DMS53 treated with DMSO at 0.1 percent for 48 hours (cell line): ENCODE measurements at regions not wholly inside any gene's neighbourhood (a gene's known extent, or its start where the extent isn't known, plus 50 kb on each side); places are given as distances from the start of the nearest gene placed in this dataset.
"Not testable (repeated sequence)": the region's sequence is repeated elsewhere in the genome, so short reads cannot be mapped to it uniquely, and the experiment has no call there.

Source experiments
- DNase-seq: peaks from one replicate; lab custom pipeline; 2025; ENCODE audit not compliant: unreplicated experiment; lab: John Stamatoyannopoulos, UW

DNA sequence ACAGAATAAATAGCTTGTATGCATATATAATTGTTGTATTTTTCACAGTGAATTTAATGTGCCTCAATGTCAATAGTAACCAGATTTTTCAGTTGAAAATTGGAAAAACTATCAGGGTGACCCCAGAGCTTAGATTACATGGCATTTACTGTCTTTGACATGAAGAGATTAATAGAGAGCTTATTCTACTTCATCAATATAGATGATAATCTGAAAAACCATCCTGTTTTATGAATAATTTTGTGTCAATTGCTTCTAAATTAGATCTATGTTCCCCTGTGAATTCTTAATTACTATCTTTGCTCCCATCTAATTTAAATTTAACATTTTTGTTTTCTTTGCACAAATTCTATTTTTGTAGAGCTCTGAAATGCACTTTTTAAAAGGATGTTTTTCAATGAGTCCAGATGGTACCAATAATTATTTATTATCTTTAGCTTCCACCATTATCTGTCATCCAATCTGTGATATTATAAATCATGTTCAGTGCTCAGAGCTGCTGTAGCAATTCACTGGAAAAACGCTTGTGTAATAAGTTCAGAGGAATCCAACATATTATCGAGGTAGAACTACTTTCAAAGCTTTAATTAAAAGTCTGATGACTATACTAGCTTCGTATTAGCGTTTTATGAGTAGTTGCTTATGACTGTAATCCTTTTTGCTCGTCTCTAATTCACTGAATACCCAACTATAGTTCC is 291.4 kb downstream of the JRKL start:
- DNase-seq, result no peak

GRCh38 chr11:96694338-96694737 is 304.5 kb downstream of the JRKL start:
- no peak for DNase-seq

DNA sequence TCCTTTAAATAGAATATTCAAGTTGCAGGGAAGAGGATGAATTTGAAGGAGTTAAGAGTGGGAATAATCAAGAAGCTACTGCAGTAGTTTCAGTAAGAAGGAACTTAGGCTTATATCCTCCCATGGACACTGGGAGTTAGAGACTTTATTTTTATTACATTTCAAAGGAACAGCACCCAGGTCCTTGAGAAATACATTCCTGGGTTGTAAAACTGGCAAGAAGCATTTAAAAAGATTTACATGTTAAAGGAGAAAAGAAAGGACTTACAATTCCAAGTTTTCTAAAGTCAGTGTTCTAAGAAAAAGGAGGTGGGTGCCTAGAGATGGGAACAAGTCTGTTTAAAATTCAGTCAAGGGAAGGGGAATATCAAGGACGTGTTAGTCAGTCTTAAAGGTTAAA is 306.9 kb downstream of the JRKL start:
- no peak for DNase-seq

GRCh38 chr11:96697466-96697865 is 307.7 kb downstream of the JRKL start:
- DNase-seq, result no peak

DNA sequence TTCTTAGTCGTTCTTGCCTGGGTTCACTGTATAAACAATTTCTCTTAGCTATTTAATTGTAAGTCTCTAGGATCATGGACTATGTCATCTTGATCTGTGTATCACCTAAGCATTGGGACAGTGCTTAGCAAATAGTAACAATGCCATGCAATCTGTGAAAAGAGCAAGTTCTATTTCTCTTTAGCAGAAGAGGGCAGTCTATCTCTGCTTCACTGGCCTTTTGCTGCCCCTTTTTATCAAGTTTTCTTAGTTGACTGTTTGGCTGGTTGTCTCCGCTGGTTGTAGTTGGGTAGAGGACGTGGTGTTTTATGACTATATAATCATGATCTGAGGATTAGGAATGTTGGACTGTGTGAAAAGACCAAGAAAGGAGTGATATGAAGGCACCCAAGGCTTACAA is 315.0 kb downstream of the JRKL start:
- DNase-seq, result no peak

DNA sequence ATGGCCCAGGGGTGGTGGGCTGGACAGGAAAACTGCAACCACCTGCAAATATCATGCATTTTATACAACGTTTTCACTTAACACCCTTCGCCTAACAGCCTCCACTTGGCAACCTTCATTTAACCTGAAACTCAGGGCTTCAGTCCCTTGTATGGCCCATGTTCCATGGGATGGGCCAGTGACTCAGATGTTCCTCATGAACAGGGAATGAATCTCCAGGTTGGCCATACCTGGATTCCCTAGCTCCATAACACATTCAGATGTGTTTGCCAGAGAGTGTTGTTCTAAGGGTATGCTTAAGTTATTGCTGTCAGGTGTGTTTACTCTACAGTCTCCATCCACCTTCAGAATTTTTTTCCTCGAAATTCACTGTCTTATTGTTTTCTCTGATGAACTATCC is 316.9 kb downstream of the JRKL start:
- no peak for DNase-seq

DNA sequence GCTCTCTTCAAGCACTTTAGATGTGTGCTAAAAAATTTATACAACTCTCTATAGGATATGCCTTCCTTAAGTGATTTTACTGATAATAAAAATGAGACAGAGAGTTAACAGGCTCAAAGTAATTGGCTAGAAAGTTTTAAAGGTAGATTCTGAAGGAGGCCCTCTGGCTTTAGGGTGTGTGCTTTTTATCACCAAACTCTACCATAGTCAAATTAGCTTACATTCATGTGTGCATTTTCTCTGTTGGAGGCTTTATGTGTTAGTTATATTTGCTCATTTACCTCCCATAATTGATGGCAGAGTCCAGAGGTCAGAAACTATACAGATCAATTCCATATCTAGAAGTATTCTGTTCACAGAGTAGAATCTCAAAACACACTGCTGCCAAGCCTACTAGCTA is 317.5 kb downstream of the JRKL start:
- DNase-seq, result no peak

GRCh38 chr11:96708219-96708878 is 318.5 kb downstream of the JRKL start:
- DNase-seq, result no peak

DNA sequence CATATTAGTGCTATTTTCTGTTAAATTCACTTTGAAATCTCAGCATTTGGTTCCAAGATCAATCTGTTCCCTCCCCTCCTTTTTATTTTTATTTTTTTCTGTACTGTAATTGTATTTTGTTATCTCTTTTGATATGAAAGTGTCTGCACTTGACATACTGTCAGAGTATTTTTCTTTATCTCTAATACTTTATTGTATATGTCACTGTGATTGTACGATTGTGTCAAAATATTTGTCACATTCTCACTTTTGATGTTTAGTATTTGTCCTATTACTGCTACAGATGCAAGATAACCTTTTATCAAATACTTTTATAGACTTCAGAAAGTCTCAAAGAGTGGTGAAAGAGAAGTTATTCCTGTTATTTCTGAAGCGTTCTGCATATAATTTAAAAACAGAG is 323.5 kb downstream of the JRKL start:
- DNase-seq, result no peak

DNA sequence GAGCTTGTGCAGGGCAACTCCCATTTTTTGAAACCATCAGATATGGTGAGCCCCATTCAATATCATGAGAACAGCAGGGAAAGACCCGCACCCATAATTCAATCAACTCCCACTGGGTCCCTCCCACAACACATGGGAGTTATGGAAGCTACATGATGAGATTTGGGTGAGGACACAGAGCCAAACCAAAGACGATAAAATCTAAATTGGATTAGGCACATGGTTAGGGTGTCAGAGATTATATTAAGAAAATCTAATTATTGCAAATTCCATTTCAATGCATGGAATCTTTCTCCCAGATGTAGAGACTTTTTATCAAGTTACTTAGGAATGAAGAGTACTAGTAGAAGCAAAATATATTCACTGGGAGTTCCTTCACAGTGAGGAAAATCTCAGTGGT is 324.9 kb downstream of the JRKL start:
- no peak for DNase-seq

DNA sequence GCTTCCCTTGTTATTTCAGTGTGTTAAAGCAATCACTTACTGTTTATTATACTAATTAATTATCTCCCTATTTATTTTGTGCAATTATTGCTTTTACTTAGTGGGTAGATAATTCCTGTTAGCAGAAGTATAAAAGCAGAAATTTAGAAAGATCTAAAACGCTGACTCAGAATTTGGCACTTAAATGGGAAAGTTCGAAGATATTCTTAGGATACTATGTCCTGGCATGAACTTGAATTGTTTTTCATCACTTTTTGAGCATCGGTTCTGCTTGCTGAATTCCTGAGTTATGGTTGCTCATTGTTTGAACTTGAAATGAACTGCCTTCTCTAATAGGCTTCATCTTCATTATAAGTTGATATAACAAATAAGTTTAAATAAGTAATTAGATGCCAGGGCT is 325.4 kb downstream of the JRKL start:
- DNase-seq, result no peak

DNA sequence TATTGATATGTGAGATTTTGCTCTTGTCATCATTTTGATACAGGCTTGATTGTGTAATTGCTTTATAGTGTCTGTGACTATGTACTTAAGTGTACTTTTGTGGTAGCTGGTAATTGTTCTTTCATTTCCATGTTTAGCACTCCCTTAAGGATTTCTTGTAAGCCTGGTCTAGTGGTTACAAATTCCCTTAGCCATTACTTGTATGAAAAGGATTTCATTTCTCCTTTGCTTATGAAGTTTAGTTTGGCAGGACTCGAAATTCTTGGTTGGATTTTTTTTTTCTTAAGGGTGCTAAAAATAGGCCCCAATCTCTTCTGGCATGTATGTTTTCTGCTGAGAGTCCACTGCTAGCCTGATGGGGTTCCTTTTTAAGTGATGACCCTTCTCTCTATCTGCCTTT is 346.8 kb downstream of the JRKL start:
- no peak for DNase-seq

GRCh38 chr11:96738311-96738710 is 348.5 kb downstream of the JRKL start:
- DNase-seq, result no peak

- DNase-seq, result no peak
Observed at GRCh38 chr11:96741068-96741467, 351.3 kb downstream of the JRKL start.

DNA sequence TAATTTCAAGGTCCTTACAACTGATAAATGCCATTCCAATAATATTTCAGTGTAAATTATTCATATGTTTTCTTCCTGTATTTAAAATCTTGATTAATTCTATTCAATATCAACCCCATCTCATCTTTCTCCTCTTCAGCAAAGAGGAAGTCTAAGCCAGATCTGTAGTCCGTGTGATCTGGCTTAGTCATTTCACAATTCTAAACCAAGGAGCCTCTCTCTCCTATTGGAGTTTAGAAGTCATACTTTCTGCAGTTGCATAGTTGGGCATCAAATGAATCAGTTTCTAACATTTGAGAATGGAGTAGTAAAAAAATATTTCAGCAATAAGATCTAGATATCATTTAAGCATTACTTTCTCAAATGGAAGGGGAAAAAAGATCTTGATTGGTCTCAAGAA is 354.9 kb downstream of the JRKL start:
- DNase-seq, result no peak

GRCh38 chr11:96748639-96749370 is 359.0 kb downstream of the JRKL start:
- no peak for DNase-seq

GRCh38 chr11:96751807-96752206 is 362.0 kb downstream of the JRKL start:
- DNase-seq, result not testable (repeated sequence)

- DNase-seq, result no peak
Observed at GRCh38 chr11:96752221-96752620, 362.4 kb downstream of the JRKL start.

GRCh38 chr11:96753997-96754396 is 364.2 kb downstream of the JRKL start:
- peak; percentile 41 for DNase-seq

DNA sequence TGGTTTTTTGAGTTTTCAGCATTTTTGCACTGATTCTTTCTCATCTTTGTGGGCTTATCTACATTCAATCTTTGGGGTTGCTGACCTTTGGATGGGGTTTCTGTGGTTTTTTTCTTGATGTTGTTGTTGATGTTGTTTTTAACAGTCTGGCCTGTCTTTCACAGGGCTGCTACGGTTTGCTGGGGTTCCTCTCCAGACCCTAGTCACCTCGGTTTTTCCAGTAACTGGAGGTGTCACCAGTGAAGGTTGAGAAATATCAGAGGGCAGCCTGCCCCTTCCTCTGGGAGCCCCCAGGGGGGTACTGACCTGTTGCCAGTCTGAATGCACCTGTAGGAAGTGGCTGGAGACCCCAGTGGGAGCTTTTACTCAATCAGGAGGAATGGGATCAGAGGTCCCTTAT is 365.4 kb downstream of the JRKL start:
- DNase-seq, result no peak

DNA sequence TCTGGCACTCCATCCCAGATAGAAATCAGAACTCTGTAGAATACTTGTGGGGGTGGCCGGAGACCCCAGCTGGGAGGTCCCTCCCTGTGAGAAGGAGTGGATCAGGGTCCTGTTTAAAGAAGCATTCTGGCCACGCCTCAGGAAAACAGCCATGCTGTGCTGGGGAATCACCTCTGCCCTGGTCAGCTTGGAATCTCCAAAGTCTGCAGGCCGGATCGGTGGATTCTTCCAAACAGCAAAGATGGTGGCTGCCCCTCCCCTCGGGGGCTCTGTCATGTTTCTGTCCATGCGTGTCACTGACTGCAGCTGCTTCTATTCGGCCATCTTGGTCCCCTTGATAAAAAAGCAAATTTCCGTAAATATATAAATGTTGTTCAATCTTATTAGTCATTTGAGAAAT is 365.9 kb downstream of the JRKL start:
- no peak for DNase-seq

DNA sequence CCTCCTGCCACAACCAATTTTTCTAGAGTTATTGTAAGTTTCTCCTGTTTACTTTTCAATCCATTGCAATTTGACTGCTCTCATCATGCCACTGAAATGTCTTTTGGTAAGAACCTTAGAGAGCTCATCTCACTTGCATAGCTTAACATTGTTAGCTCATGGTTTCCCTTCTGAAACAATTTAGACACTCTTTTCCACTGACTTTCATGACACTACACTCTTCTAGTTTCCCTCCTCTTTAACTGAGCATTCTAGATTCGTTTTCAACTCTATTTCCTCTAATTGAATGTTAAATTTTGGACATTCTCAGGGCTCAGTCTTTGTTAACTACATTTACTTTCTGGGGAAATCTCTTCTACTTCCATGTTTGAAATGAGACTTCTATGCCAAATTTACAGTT is 369.1 kb downstream of the JRKL start:
- DNase-seq, result no peak
